Right ventricle myocardium superior (tissue), 1 donor: ENCODE measurements at regions not wholly inside any gene's neighbourhood (a gene's known extent, or its start where the extent isn't known, plus 50 kb on each side); places are given as distances from the start of the nearest gene placed in this dataset.

Source experiments
- ATAC-seq: fragments of 200-7000 bp; cut with Tn5 transposase; one replicate; pipeline ENCODE4 v1.9.1; 2020; ENCODE audit warnings: mild to moderate bottlenecking; ENCODE audit not compliant: poor library complexity
- DNase-seq: peaks from one replicate; pipeline ENCODE4 v3.0.0-alpha.2; 2020
- intact Hi-C: fragments of 100-400 bp; cut with DNase I; formaldehyde crosslinking; loops from one replicate; pipeline ENCODE4 v1.11.2; 2022
- donor health status: DM: no; HTN: yes; CAD: no; lungs with severe emphysema.

GRCh38 chr14:85415015-85415712 lies 114.8 kb upstream of the FLRT2 start:
- DNase-seq (peak; percentile 33), ATAC-seq (peak; percentile 92)
- intact Hi-C loops = no loop called here

GRCh38 chr14:85416771-85417170 lies 113.2 kb upstream of the FLRT2 start:
- intact Hi-C loops = no loop called here
- ATAC-seq (no peak), DNase-seq (no peak)

- DNase-seq = no peak
- intact Hi-C loops = no loop called here
- ATAC-seq = no peak
Observed at GRCh38 chr14:85417396-85417795, 112.5 kb upstream of the FLRT2 start.

GRCh38 chr14:85418721-85419120 lies 111.2 kb upstream of the FLRT2 start:
- intact Hi-C loops = no loop called here
- no peak for ATAC-seq

GRCh38 chr14:85420278-85420677 lies 109.7 kb upstream of the FLRT2 start:
- intact Hi-C loops = no loop called here
- no peak for ATAC-seq
- DNase-seq = no peak

More at GRCh38 chr14:85418721-85419120, 111.2 kb upstream of the FLRT2 start:
- DNase-seq = no peak

- ATAC-seq (no peak), DNase-seq (no peak)
- intact Hi-C loops = no loop called here
Observed at GRCh38 chr14:85420707-85421106, 109.2 kb upstream of the FLRT2 start.

- DNase-seq (no peak), ATAC-seq (no peak)
- intact Hi-C loops = no loop called here
Observed at GRCh38 chr14:85421186-85421877, 108.6 kb upstream of the FLRT2 start.

GRCh38 chr14:85423889-85424288 lies 106.1 kb upstream of the FLRT2 start:
- ATAC-seq (no peak), DNase-seq (no peak)
- intact Hi-C loops = no loop called here

- intact Hi-C loops = no loop called here
- ATAC-seq (no peak), DNase-seq (no peak)
Observed at GRCh38 chr14:85425507-85425906, 104.4 kb upstream of the FLRT2 start.

- DNase-seq (no peak), ATAC-seq (no peak)
- intact Hi-C loops = no loop called here
Observed at GRCh38 chr14:85426068-85426935, 103.6 kb upstream of the FLRT2 start.

GRCh38 chr14:85428926-85429325 lies 101.0 kb upstream of the FLRT2 start:
- ATAC-seq (no peak), DNase-seq (no peak)
- intact Hi-C loops = no loop called here

GRCh38 chr14:85437148-85437547 lies 92.8 kb upstream of the FLRT2 start:
- ATAC-seq = no peak
- DNase-seq = no peak
- intact Hi-C loops = no loop called here

- intact Hi-C loops = no loop called here
- no peak for DNase-seq
- no peak for ATAC-seq
Observed at GRCh38 chr14:85438001-85438400, 91.9 kb upstream of the FLRT2 start.

GRCh38 chr14:85438481-85438942 lies 91.4 kb upstream of the FLRT2 start:
- no peak for DNase-seq
- intact Hi-C loops = no loop called here
- ATAC-seq = no peak

GRCh38 chr14:85439696-85440328 lies 90.1 kb upstream of the FLRT2 start:
- ATAC-seq (peak; percentile 71), DNase-seq (no peak)
- intact Hi-C loops = no loop called here

GRCh38 chr14:85441909-85442643 lies 87.9 kb upstream of the FLRT2 start:
- ATAC-seq = no peak
- intact Hi-C loops = no loop called here
- no peak for DNase-seq

- DNase-seq (no peak), ATAC-seq (no peak)
- intact Hi-C loops = no loop called here
Observed at GRCh38 chr14:85442996-85443395, 86.9 kb upstream of the FLRT2 start.

GRCh38 chr14:85444635-85445034 lies 85.3 kb upstream of the FLRT2 start:
- intact Hi-C loops = no loop called here
- peak; percentile 38 for ATAC-seq
- DNase-seq = no peak
